IMR-90 (cell line): ENCODE measurements at regions not wholly inside any gene's neighbourhood (a gene's known extent, or its start where the extent isn't known, plus 50 kb on each side); places are given as distances from the start of the nearest gene placed in this dataset.

ENCODE experiments used
- CEBPB ChIP-seq: IDR thresholded peaks from 2 replicates; pipeline ENCODE4 v1.6.1; 2012; ENCODE audit warnings: low read depth, low read length, improper control_type of control experiment
- POLR2A ChIP-seq: IDR thresholded peaks from 2 replicates; pipeline ENCODE4 v1.6.1; 2012; ENCODE audit warnings: mild to moderate bottlenecking, low read depth, low read length
- TF ChIP-seq, protein P1 (sequence below): conservative IDR thresholded peaks from 2 replicates; pipeline ENCODE4 v1.5.1; 2012; ENCODE audit warnings: mild to moderate bottlenecking, low read depth, low read length, improper control_type of control experiment

DNA sequence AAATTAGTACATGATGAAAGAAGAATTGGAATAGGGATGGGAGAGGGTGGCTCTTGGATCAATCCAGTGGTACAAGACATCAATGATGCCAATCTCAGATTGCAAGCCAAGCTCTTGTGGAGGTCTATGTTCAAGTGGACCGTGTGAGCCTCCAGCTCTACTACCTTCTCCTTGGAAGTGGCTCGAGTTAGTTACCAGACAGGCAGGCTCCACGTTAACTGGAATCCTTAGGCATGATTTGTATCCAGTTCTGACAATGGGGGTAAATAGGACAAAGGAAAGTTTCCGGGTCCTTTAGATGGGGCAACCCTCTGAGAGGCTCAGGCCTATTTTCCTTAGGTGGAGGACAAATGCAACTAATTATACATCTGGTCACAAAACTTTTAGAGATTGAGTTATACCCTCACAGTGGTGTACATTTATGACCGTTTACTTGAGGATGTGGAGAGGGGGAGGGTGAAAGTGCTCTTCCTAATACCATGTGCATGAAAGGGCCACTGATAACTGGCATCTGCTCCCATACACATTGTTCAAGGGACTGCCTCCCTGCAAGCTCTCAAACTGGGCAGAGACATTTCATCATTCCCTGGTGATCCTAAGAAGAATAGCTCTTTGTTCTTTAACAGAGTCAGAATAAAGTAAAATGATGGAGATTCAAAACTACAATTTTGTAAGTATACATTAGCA, 180.2 kb downstream of the SOCS6 start:
- TF ChIP-seq POLR2A (no peak), CEBPB (no peak)
- TF ChIP-seq, protein P1, sequence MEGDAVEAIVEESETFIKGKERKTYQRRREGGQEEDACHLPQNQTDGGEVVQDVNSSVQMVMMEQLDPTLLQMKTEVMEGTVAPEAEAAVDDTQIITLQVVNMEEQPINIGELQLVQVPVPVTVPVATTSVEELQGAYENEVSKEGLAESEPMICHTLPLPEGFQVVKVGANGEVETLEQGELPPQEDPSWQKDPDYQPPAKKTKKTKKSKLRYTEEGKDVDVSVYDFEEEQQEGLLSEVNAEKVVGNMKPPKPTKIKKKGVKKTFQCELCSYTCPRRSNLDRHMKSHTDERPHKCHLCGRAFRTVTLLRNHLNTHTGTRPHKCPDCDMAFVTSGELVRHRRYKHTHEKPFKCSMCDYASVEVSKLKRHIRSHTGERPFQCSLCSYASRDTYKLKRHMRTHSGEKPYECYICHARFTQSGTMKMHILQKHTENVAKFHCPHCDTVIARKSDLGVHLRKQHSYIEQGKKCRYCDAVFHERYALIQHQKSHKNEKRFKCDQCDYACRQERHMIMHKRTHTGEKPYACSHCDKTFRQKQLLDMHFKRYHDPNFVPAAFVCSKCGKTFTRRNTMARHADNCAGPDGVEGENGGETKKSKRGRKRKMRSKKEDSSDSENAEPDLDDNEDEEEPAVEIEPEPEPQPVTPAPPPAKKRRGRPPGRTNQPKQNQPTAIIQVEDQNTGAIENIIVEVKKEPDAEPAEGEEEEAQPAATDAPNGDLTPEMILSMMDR: no peak
